DMS 273 (cell line): ENCODE measurements at regions not wholly inside any gene's neighbourhood (a gene's known extent, or its start where the extent isn't known, plus 50 kb on each side); places are given as distances from the start of the nearest gene placed in this dataset.
"Not testable (repeated sequence)": the region's sequence is repeated elsewhere in the genome, so short reads cannot be mapped to it uniquely, and the experiment has no call there.

Source experiments
- DNase-seq: peaks from one replicate; lab custom pipeline; 2025; ENCODE audit not compliant: unreplicated experiment; lab: John Stamatoyannopoulos, UW

- DNase-seq = no peak
These were observed 54.8 kb upstream of the NDUFV2 start for GRCh38 chr18:9047715-9048114.

GRCh38 chr18:9048236-9048635, 54.3 kb upstream of the NDUFV2 start:
- DNase-seq = no peak

- DNase-seq = no peak
These were observed 53.5 kb upstream of the NDUFV2 start for GRCh38 chr18:9048808-9049494.

DNA sequence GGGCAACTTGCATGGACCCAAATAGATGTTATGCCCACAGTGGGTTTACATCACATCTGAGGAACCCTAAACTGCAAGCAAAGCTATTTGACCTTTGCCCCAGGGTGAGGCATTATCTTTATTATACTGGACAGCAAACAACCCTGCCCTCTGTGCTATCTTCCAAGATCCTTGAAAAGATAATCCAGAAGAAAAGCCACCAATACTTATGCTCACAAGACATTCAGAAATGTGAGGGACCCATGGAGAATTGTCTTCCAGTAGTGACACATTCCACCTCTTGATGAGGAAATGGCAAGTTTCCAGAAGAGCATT, 53.0 kb upstream of the NDUFV2 start:
- no peak for DNase-seq

- DNase-seq = not testable (repeated sequence)
These were observed 51.7 kb upstream of the NDUFV2 start for GRCh38 chr18:9050628-9051284.
